Esophagus squamous epithelium (tissue), 4 donors: ENCODE measurements at regions not wholly inside any gene's neighbourhood (a gene's known extent, or its start where the extent isn't known, plus 50 kb on each side); places are given as distances from the start of the nearest gene placed in this dataset.

Source experiments
- CTCF ChIP-seq, 6 experiments: fragments of 450-650 bp in 4 of 6; fragments of 200-600 bp in 2 of 6; sonication (generic) in 2 of 6; IDR thresholded peaks; one replicate each; pipeline ENCODE4 v1.5.1; 2016 to 2019; ENCODE audit warnings: antibody characterized with exemption in 6 of 6, mild to moderate bottlenecking in 4 of 6, moderate library complexity in 4 of 6
- POLR2A ChIP-seq, 4 donors: fragments of 450-650 bp; IDR thresholded peaks; one replicate each; pipeline ENCODE4 v1.6.1; 2017; ENCODE audit warnings: antibody characterized with exemption in 4 of 4, mild to moderate bottlenecking in 4 of 4, moderate library complexity in 3 of 4

DNA sequence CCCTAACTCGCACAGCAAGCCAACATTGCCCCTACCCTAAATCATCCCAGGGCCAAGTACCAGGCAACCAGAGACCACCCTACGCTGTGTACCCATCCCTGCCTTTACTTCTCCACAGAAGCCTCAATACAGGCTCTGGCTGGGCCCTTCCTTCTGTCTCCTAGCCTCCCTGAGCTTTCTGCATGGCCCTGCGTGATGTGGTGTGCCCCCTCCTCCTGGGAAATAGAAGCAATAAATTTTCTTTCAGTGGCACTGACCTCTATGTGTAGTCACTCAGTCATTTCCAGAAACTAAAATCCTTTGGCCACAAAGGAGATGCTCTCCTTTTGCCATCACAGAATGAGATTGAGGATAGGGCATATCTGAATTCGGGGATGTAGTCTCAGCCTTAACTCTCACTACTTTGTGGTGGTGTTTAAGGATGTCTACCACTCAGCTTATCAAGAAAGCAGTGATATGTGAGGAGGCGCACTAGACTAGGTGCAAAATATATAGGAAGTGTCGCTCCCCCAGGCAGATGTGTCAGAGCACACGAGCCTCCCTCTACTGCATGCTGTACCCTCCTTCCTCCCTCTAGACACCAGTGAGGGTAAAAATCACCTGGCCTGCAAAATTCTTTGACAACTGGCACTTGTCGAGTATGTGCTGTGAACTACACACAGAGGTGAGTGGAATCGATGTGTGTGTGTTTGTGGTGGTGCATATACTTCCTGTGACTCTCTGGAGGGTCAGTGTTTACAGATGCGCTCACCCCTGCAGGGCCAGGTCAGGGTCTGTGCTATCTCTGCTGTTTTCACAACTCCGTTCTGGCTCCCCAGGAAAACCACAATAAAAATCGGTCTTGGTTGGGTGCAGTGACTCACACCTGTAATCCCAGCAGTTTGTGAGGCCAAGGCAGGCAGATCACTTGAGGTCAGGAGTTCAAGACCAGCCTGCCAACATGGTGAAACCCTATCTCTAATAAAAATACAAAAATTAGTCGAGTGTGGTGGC, 825.9 kb upstream of the IGFBP3 start:
- TF ChIP-seq CTCF (IDR thresholded peaks at IDR 0.05) (no peak), POLR2A (IDR thresholded peaks at IDR 0.05) (no peak)
